ENCODE measurements at regions not wholly inside any gene's neighbourhood (a gene's known extent, or its start where the extent isn't known, plus 50 kb on each side); places are given as distances from the start of the nearest gene placed in this dataset.

DNA sequence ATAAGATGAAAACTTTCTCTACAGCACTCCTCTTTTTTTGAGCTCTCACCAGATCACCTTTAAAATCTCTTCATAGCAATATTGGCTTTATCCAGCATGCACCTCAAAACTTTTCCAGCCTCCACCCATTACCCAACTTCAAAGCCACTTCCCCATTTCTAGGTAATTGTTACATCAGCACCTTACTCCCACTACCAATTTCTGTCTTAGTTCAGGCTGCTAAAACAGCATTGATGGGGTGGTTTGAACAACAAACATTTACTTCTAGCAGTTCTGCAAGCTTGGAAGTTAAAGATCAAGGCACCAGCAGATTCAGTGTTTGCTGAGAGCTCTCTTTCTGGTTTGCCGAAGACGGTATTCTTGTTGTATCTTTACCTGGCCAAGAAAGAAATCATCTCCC is 114.0 kb upstream of the SLC39A10 start:
- TF ChIP-seq, protein P1, sequence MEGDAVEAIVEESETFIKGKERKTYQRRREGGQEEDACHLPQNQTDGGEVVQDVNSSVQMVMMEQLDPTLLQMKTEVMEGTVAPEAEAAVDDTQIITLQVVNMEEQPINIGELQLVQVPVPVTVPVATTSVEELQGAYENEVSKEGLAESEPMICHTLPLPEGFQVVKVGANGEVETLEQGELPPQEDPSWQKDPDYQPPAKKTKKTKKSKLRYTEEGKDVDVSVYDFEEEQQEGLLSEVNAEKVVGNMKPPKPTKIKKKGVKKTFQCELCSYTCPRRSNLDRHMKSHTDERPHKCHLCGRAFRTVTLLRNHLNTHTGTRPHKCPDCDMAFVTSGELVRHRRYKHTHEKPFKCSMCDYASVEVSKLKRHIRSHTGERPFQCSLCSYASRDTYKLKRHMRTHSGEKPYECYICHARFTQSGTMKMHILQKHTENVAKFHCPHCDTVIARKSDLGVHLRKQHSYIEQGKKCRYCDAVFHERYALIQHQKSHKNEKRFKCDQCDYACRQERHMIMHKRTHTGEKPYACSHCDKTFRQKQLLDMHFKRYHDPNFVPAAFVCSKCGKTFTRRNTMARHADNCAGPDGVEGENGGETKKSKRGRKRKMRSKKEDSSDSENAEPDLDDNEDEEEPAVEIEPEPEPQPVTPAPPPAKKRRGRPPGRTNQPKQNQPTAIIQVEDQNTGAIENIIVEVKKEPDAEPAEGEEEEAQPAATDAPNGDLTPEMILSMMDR (IDR thresholded peaks at IDR 0.05) = no peak
- no peak overlapping the region for H3K4me3 ChIP-seq (ENCODE audit: low read depth in 1 of 2, low read length in 1 of 2)
- no peaks in the 10 kb centered on the region for H3K9me3 ChIP-seq
- peaks cover 10 to 11% of the 10 kb centered on the region in 2 experiments for H3K4me1 ChIP-seq (ENCODE audit: control insufficient read depth in 1 of 2, insufficient read depth in 1 of 2, low read depth in 1 of 2, low read length in 1 of 2)
- no peaks in the 10 kb centered on the region for H3K36me3 ChIP-seq
- no peaks in the 10 kb centered on the region for H3K27me3 ChIP-seq
- no peak overlapping the region for H3K27ac ChIP-seq

- Histone ChIP-seq H3K4me1 (ENCODE audit: control insufficient read depth in 1 of 2, insufficient read depth in 1 of 2, low read depth in 1 of 2, low read length in 1 of 2) (peaks cover 11 to 12% of the 10 kb centered on the region in 2 experiments), H3K36me3 (no peaks in the 10 kb centered on the region), H3K27ac (no peak overlapping the region), H3K27me3 (no peaks in the 10 kb centered on the region), H3K4me3 (ENCODE audit: low read depth in 1 of 2, low read length in 1 of 2) (no peak overlapping the region), H3K9me3 (no peaks in the 10 kb centered on the region)
- TF ChIP-seq, protein P1 (IDR thresholded peaks at IDR 0.05) = no peak
These were observed 115.0 kb upstream of the SLC39A10 start for GRCh38 chr2:195542067-195542466.

DNA sequence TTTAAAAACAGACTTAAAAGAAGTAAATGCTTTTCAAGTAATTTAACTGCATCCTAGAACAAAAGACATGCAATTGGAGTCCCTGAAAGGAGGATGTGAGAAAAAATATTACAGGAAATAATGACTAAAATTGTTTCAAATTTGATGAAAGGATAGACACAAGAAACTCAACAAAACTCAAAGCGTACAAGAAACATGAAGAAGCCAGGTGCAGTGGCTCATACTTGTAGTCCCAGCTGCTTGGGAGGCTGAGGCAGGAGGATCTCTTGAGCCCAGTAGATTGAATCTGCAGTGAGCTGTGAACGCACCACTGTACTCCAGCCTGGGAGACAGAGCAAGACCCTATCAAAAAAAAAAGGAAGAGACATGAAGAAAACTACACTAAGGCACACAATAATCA is 118.1 kb upstream of the SLC39A10 start:
- no peaks in the 10 kb centered on the region for H3K27me3 ChIP-seq
- H3K4me1 ChIP-seq (ENCODE audit: control insufficient read depth in 1 of 2, insufficient read depth in 1 of 2, low read depth in 1 of 2, low read length in 1 of 2) = peaks cover 31 to 38% of the 10 kb centered on the region in 2 experiments
- no peak overlapping the region for H3K27ac ChIP-seq
- no peaks in the 10 kb centered on the region for H3K9me3 ChIP-seq
- TF ChIP-seq, protein P1 (IDR thresholded peaks at IDR 0.05) = no peak
- no peak overlapping the region for H3K4me3 ChIP-seq (ENCODE audit: low read depth in 1 of 2, low read length in 1 of 2)
- no peaks in the 10 kb centered on the region for H3K36me3 ChIP-seq

DNA sequence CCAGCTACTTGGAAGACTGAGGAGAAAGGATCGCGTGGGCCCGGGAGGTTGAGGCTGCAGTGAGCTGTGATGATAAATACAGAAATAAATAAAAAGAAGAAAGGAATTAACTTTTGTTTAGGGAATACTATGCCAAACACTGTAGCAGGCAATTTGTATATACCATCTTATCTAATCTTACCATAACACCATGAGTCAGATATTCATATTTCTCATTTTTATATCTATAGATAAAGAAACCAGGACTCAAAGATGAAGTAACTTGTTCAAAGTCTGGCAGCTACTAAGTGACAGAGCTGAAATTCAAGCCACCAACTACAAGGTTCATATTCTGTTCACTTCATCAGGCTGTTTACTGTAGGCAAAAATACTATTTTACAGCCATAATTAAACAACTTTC is 119.2 kb upstream of the SLC39A10 start:
- Histone ChIP-seq H3K27me3 (no peaks in the 10 kb centered on the region), H3K27ac (no peak overlapping the region), H3K9me3 (no peaks in the 10 kb centered on the region), H3K4me1 (ENCODE audit: control insufficient read depth in 1 of 2, insufficient read depth in 1 of 2, low read depth in 1 of 2, low read length in 1 of 2) (peaks cover 23 to 34% of the 10 kb centered on the region in 2 experiments), H3K4me3 (ENCODE audit: low read depth in 1 of 2, low read length in 1 of 2) (no peak overlapping the region), H3K36me3 (no peaks in the 10 kb centered on the region)
- TF ChIP-seq, protein P1 (IDR thresholded peaks at IDR 0.05) = no peak

- no peaks in the 10 kb centered on the region for H3K9me3 ChIP-seq
- H3K36me3 ChIP-seq = no peaks in the 10 kb centered on the region
- H3K27me3 ChIP-seq = no peaks in the 10 kb centered on the region
- peaks cover 20 to 37% of the 10 kb centered on the region in 2 experiments for H3K4me1 ChIP-seq (ENCODE audit: control insufficient read depth in 1 of 2, insufficient read depth in 1 of 2, low read depth in 1 of 2, low read length in 1 of 2)
- TF ChIP-seq, protein P1 (IDR thresholded peaks at IDR 0.05) = no peak
- no peak overlapping the region for H3K4me3 ChIP-seq (ENCODE audit: low read depth in 1 of 2, low read length in 1 of 2)
- H3K27ac ChIP-seq = peak overlapping the region; percentile 57
These were observed 120.1 kb upstream of the SLC39A10 start for GRCh38 chr2:195536906-195537305.
